Right lobe of liver (tissue), 6 donors: ENCODE measurements at regions not wholly inside any gene's neighbourhood (a gene's known extent, or its start where the extent isn't known, plus 50 kb on each side); places are given as distances from the start of the nearest gene placed in this dataset.
"Not testable (repeated sequence)": the region's sequence is repeated elsewhere in the genome, so short reads cannot be mapped to it uniquely, and the experiment has no call there.

Experiments used
- ATAC-seq, 4 donors: fragments of 200-7000 bp; cut with Tn5 transposase; one replicate each; pipeline ENCODE4 v1.9.1; 2020; ENCODE audit warnings: mild to moderate bottlenecking in 4 of 4, moderate library complexity in 4 of 4
- DNase-seq, 3 donors: peaks; one replicate each; pipeline ENCODE4 v3.0.0-alpha.2; 2020
- H3K27ac ChIP-seq, 3 donors: fragments of 200-600 bp; one replicate each; pipeline ENCODE4 v1.8.0; 2022
- H3K27me3 ChIP-seq, 2 donors: fragments of 200-600 bp; one replicate each; pipeline ENCODE4 v1.8.0; 2022
- H3K36me3 ChIP-seq, 4 donors: fragments of 200-600 bp; sonication (generic) in 1 of 4; one replicate each; pipeline versions ENCODE4 v1.5.1 to v1.8.0; 2017 to 2022; ENCODE audit warnings: control low read depth in 1 of 4
- H3K4me1 ChIP-seq, 4 donors: fragments of 200-600 bp; sonication (generic) in 1 of 4; one replicate each; pipeline versions ENCODE4 v1.5.1 to v1.8.0; 2017 to 2022; ENCODE audit warnings: control low read depth in 1 of 4
- H3K4me3 ChIP-seq, 3 donors: fragments of 200-600 bp; one replicate each; pipeline ENCODE4 v1.8.0; 2022
- H3K9me3 ChIP-seq, 4 donors: fragments of 200-600 bp; sonication (generic) in 1 of 4; one replicate each; pipeline versions ENCODE4 v1.5.1 to v1.8.0; 2017 to 2022; ENCODE audit warnings: control low read depth in 1 of 4
- CTCF ChIP-seq, 4 donors: fragments of 200-600 bp in 3 of 4; fragments of 450-650 bp in 1 of 4; IDR thresholded peaks; one replicate each; pipeline versions ENCODE4 v1.5.1 to v1.8.0; 2016 to 2022; ENCODE audit warnings: antibody characterized with exemption in 4 of 4, mild to moderate bottlenecking in 2 of 4
- POLR2A ChIP-seq: fragments of 450-650 bp; IDR thresholded peaks from one replicate; pipeline ENCODE4 v1.6.1; 2017; ENCODE audit warnings: antibody characterized with exemption, mild to moderate bottlenecking
- WGBS: methylation state at CpG from one replicate; pipeline ENCODE4 v1.1.6; 2018; ENCODE audit warnings: low coverage, low lambda C conversion rate; ENCODE audit not compliant: insufficient coverage; ENCODE audit errors: missing lambda C conversion rate; 5-methylcytosine and 5-hydroxymethylcytosine counted together
- intact Hi-C, 2 donors: fragments of 100-400 bp; cut with DNase I; formaldehyde crosslinking; loops; one replicate each; pipeline versions ENCODE4 v1.11.2 to v1.14.1; 2022
- donor health status: DM: no; HTN: yes; CAD: no.
- donor health status: DM: no; HTN: no; CAD: no.
- donor health status: DM: no; HTN: no; CAD: no.
- donor health status: DM: no; HTN: yes; CAD: no.
- donor health status: DM: no; HTN: yes; CAD: no.

GRCh38 chr3:95227092-95227491 is 1164.2 kb downstream of the NSUN3 start:
- 43% methylated on average over 4 of the region's 4 CpGs for WGBS
- no peak for TF ChIP-seq POLR2A
- no peak for TF ChIP-seq CTCF (IDR thresholded peaks at IDR 0.05)
- DNase-seq: no peak

GRCh38 chr3:95228416-95228815 is 1165.6 kb downstream of the NSUN3 start:
- no peaks in the 10 kb centered on the region for H3K4me1 ChIP-seq
- H3K27ac ChIP-seq: no peak overlapping the region
- no peaks in the 10 kb centered on the region for H3K27me3 ChIP-seq
- intact Hi-C loops: no loop called here
- no peaks in the 10 kb centered on the region for H3K36me3 ChIP-seq
- no peak overlapping the region for H3K4me3 ChIP-seq
- TF ChIP-seq POLR2A: no peak
- TF ChIP-seq CTCF (IDR thresholded peaks at IDR 0.05): no peak
- DNase-seq: no peak
- ATAC-seq: no peak
- 85% methylated on average over 7 of the region's 7 CpGs for WGBS
- no peaks in the 10 kb centered on the region for H3K9me3 ChIP-seq

More at GRCh38 chr3:95227092-95227491, 1164.2 kb downstream of the NSUN3 start:
- no peak overlapping the region for H3K27ac ChIP-seq
- no peaks in the 10 kb centered on the region for H3K36me3 ChIP-seq
- intact Hi-C loops: no loop called here
- H3K9me3 ChIP-seq: no peaks in the 10 kb centered on the region
- H3K4me3 ChIP-seq: no peak overlapping the region
- no peaks in the 10 kb centered on the region for H3K27me3 ChIP-seq
- ATAC-seq: peak in 3 of 4 donors; percentile 70 to 82 (median 76)
- no peaks in the 10 kb centered on the region for H3K4me1 ChIP-seq

GRCh38 chr3:95235916-95236315 is 1173.1 kb downstream of the NSUN3 start:
- Histone ChIP-seq H3K27ac (no peak overlapping the region), H3K9me3 (no peaks in the 10 kb centered on the region), H3K4me1 (no peaks in the 10 kb centered on the region), H3K4me3 (no peak overlapping the region), H3K27me3 (no peaks in the 10 kb centered on the region), H3K36me3 (no peaks in the 10 kb centered on the region)
- DNase-seq (no peak), ATAC-seq (no peak)
- TF ChIP-seq POLR2A (no peak), CTCF (IDR thresholded peaks at IDR 0.05) (no peak)
- intact Hi-C loops: no loop called here

GRCh38 chr3:95237783-95238182 is 1174.9 kb downstream of the NSUN3 start:
- TF ChIP-seq CTCF (IDR thresholded peaks at IDR 0.05) (no peak), POLR2A (no peak)
- Histone ChIP-seq H3K27ac (no peak overlapping the region), H3K4me1 (no peaks in the 10 kb centered on the region), H3K36me3 (no peaks in the 10 kb centered on the region), H3K4me3 (no peak overlapping the region), H3K27me3 (no peaks in the 10 kb centered on the region), H3K9me3 (no peaks in the 10 kb centered on the region)
- ATAC-seq (no peak), DNase-seq (no peak)
- 33% methylated on average over 2 of the region's 2 CpGs for WGBS
- intact Hi-C loops: no loop called here

- Histone ChIP-seq H3K27ac (no peak overlapping the region), H3K36me3 (no peaks in the 10 kb centered on the region), H3K27me3 (no peaks in the 10 kb centered on the region), H3K4me3 (no peak overlapping the region), H3K9me3 (no peaks in the 10 kb centered on the region), H3K4me1 (no peaks in the 10 kb centered on the region)
- WGBS: 50% methylated on average over 2 of the region's 2 CpGs
- no peak for ATAC-seq
- no peak for DNase-seq
- TF ChIP-seq CTCF (IDR thresholded peaks at IDR 0.05) (no peak), POLR2A (no peak)
- intact Hi-C loops: no loop called here
These were observed 1177.5 kb downstream of the NSUN3 start for GRCh38 chr3:95240395-95240794.

- H3K36me3 ChIP-seq, DNase-seq, H3K4me3 ChIP-seq, H3K27ac ChIP-seq, H3K9me3 ChIP-seq, intact Hi-C loops, H3K27me3 ChIP-seq, H3K4me1 ChIP-seq, ATAC-seq: not testable (repeated sequence)
- 81% methylated on average over 9 of the region's 9 CpGs for WGBS
These were observed 1178.4 kb downstream of the NSUN3 start for GRCh38 chr3:95241256-95241655.
